IMR-90 (cell line): ENCODE measurements at regions not wholly inside any gene's neighbourhood (a gene's known extent, or its start where the extent isn't known, plus 50 kb on each side); places are given as distances from the start of the nearest gene placed in this dataset.

ENCODE experiments used
- BHLHE40 ChIP-seq: fragments of 150-350 bp; IDR thresholded peaks from 2 replicates; pipeline ENCODE4 v1.6.1; 2016; ENCODE audit warnings: mild to moderate bottlenecking, low read depth, low read length
- CEBPB ChIP-seq: IDR thresholded peaks from 2 replicates; pipeline ENCODE4 v1.6.1; 2012; ENCODE audit warnings: low read depth, low read length, improper control_type of control experiment
- CTCF ChIP-seq: conservative IDR thresholded peaks from 2 replicates; pipeline ENCODE4 v1.5.1; 2012; ENCODE audit warnings: mild to moderate bottlenecking, low read depth, low read length, improper control_type of control experiment
- ELK1 ChIP-seq: fragments of 150-350 bp; IDR thresholded peaks from 2 replicates; pipeline ENCODE4 v1.6.1; 2016; ENCODE audit warnings: low read depth, mild to moderate bottlenecking, low read length, moderate library complexity, borderline replicate concordance
- MAFK ChIP-seq: IDR thresholded peaks from 2 replicates; pipeline ENCODE4 v1.6.1; 2012; ENCODE audit warnings: low read depth, low read length, improper control_type of control experiment
- POLR2A ChIP-seq: IDR thresholded peaks from 2 replicates; pipeline ENCODE4 v1.6.1; 2012; ENCODE audit warnings: mild to moderate bottlenecking, low read depth, low read length
- RAD21 ChIP-seq: IDR thresholded peaks from 2 replicates; pipeline ENCODE4 v1.6.1; 2012; ENCODE audit warnings: low read length, improper control_type of control experiment
- RCOR1 ChIP-seq: IDR thresholded peaks from 2 replicates; pipeline ENCODE4 v1.6.1; 2012; ENCODE audit warnings: mild to moderate bottlenecking, low read length, improper control_type of control experiment; ENCODE audit not compliant: insufficient replicate concordance
- RFX5 ChIP-seq: IDR thresholded peaks from 2 replicates; pipeline ENCODE4 v1.8.0; 2012; ENCODE audit warnings: low read depth, mild to moderate bottlenecking, low read length, moderate library complexity
- USF2 ChIP-seq: fragments of 150-350 bp; IDR thresholded peaks from 2 replicates; pipeline ENCODE4 v1.6.1; 2017; ENCODE audit warnings: mild to moderate bottlenecking, antibody characterized with exemption, low read length, low read depth

GRCh38 chr3:3740061-3740460, 59.2 kb upstream of the LRRN1 start:
- TF ChIP-seq RAD21 (no peak), CTCF (no peak), RFX5 (no peak), POLR2A (no peak), USF2 (no peak), BHLHE40 (no peak), CEBPB (no peak), MAFK (no peak), ELK1 (no peak), RCOR1 (no peak)
